DOHH2 (cell line): ENCODE measurements at regions not wholly inside any gene's neighbourhood (a gene's known extent, or its start where the extent isn't known, plus 50 kb on each side); places are given as distances from the start of the nearest gene placed in this dataset.
"Not testable (repeated sequence)": the region's sequence is repeated elsewhere in the genome, so short reads cannot be mapped to it uniquely, and the experiment has no call there.

ENCODE experiments used
- CTCF ChIP-seq: fragments of 200-600 bp; sonication (generic); IDR thresholded peaks from one replicate; pipeline ENCODE4 v1.5.1; 2014; ENCODE audit warnings: antibody characterized with exemption, mild to moderate bottlenecking, low read depth, low read length; ENCODE audit not compliant: poor library complexity, severe bottlenecking
- EZH2phosphoT487 ChIP-seq: fragments of 200-600 bp; sonication (generic); IDR thresholded peaks from 2 replicates; pipeline ENCODE4 v1.6.1; 2017; ENCODE audit warnings: borderline replicate concordance, mild to moderate bottlenecking, antibody characterized with exemption, low read length, moderate library complexity, mixed read lengths

DNA sequence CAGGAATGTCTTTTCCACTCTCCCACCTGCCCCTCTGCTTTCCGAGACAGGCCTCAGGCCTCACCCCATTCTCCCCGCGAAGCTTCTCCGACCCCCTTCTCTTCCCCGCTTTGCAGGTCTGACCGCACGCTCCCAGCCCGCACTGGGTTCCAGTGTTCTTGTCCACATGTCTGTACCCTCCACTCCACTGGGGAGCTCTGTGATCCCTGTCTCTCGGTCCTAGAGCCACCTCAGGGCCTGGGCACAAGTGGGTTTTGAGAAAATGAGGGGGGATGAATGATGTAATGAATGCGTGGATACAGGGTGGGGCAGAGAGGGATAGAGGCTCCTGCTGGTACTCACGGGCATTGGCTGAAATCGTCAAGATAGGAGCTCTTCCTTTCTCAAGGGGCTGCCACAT lies 2898.9 kb downstream of the RPIA start:
- not testable (repeated sequence) for TF ChIP-seq CTCF, EZH2phosphoT487
